ENCODE measurements at regions not wholly inside any gene's neighbourhood (a gene's known extent, or its start where the extent isn't known, plus 50 kb on each side); places are given as distances from the start of the nearest gene placed in this dataset.

DNA sequence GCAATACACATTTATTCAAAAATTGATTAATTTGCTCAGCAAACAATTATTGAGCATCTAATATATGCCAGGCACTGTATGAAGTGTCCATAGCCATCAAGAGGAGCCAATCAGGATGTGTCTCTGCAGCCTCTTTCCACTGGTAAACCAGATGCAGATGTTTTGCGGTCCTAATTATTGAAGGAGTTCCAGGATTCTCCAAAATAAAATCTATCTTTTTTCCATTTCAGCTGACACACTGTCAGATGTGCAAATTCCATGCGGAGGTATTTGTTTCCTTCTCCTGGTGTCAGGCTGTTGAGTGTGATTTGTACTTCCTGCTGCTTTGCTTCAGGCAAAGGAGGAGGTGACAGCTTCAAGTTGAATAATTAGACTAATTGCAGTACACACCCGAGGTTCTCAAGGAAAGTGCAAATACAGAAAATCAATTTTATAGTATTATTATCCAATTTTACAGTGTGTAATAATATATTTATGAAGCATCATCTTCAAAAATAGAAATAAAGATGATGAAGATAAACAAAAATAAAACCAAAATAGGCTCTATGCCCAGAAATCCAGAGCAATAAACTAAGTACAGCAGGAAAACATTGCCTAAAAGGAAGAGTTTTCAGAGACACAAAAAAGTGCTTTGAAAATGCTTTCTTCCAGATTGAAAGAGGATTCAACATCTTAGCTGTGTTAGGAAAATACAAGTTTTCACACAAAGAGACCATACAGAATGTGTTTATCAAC, 1352.9 kb upstream of the CHAC2 start:
- TF ChIP-seq, protein P1, sequence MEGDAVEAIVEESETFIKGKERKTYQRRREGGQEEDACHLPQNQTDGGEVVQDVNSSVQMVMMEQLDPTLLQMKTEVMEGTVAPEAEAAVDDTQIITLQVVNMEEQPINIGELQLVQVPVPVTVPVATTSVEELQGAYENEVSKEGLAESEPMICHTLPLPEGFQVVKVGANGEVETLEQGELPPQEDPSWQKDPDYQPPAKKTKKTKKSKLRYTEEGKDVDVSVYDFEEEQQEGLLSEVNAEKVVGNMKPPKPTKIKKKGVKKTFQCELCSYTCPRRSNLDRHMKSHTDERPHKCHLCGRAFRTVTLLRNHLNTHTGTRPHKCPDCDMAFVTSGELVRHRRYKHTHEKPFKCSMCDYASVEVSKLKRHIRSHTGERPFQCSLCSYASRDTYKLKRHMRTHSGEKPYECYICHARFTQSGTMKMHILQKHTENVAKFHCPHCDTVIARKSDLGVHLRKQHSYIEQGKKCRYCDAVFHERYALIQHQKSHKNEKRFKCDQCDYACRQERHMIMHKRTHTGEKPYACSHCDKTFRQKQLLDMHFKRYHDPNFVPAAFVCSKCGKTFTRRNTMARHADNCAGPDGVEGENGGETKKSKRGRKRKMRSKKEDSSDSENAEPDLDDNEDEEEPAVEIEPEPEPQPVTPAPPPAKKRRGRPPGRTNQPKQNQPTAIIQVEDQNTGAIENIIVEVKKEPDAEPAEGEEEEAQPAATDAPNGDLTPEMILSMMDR (IDR thresholded peaks at IDR 0.05): no peak
- no peak for TF ChIP-seq POLR2AphosphoS5 (IDR thresholded peaks at IDR 0.05)
- TF ChIP-seq POLR2A (IDR thresholded peaks at IDR 0.05): no peak
- TF ChIP-seq EP300 (IDR thresholded peaks at IDR 0.05; ENCODE audit: low read depth): no peak

Data from transverse colon (tissue), 4 donors.